Right renal pelvis (tissue), 4 donors: ENCODE measurements at regions not wholly inside any gene's neighbourhood (a gene's known extent, or its start where the extent isn't known, plus 50 kb on each side); places are given as distances from the start of the nearest gene placed in this dataset.

Experiments used
- DNase-seq, 4 donors: peaks; one replicate each; pipeline ENCODE4 v3.0.0-alpha.2; 2013; ENCODE audit warnings: low read depth in 4 of 4, low spot score in 3 of 4, missing footprints in 1 of 4

DNA sequence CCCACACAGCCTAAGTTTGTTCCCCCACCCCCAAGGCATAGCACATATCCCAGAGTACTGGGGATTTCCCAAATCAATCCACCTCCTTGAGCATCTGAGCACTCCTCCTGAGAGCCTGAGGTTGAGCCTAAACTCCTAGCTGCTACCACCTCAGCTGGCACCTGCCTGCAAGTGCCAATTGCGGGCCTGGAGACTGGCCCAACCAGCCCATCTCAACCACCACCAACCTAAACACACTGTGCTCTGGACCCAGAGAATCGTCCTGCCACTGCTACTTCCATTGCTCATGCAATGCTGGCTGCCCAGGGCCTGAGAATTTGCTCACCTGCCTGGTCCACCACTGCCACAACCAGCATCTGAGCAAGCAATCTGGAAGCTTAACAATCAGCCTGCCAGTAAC, 177.1 kb downstream of the FGF13 start:
- no peak for DNase-seq

DNA sequence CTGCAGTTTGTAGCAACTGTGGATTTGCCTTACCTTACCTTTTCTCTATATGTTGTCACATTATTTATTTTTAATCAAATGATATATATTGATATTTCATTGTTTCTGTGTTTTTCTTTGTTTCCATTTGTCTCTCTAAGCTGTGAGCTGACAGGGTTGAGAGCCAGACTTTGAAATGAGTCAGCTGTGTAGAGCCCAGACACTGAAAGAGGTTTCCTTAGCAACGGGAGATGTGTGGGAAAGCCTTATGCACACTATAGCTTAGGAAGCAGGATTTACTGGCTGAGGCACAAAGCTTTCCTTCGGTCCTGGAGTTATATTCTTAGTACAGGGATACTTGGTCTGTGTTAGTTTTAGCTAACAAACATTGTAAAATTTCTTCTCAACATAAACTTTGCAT, 192.2 kb downstream of the FGF13 start:
- DNase-seq, result peak; percentile 4 to 36 (median 32)

DNA sequence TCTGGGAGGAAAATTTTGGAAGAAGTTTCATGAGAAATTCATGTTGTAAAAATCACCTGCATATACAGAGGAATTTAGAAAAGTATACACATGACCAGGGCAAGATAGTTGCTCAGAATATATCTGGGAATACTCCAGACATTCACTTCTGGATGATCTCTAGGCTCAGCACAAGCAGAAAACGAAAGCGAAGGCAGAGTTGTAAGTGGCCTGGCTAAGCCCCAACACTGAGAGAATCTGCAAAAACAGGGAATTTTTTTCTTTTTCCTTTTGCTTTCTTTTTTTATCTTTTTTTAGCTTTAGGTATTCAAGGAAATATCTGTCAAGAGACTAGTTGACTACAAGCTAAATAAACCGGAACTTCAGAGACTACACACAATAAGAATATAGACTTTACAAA, 207.2 kb downstream of the FGF13 start:
- no peak for DNase-seq

DNA sequence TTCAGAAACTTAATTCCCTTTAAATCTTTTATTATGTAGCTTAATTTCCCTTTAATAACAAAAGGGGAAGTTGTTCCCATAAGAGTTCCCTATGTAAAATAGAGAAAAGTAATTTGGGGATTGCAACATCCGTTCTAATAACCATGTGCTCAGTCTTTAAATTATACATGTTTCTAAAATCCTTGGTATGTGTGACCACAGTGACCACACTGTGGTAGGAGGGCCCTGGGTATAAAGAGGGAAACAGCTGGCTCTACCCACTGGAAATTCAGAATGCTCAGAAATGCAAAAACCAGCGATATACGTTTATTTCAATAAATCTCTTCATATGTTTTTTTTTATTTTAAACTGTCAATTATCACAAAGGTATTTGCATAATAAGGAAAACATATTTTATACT, 219.1 kb downstream of the FGF13 start:
- DNase-seq, result no peak

DNA sequence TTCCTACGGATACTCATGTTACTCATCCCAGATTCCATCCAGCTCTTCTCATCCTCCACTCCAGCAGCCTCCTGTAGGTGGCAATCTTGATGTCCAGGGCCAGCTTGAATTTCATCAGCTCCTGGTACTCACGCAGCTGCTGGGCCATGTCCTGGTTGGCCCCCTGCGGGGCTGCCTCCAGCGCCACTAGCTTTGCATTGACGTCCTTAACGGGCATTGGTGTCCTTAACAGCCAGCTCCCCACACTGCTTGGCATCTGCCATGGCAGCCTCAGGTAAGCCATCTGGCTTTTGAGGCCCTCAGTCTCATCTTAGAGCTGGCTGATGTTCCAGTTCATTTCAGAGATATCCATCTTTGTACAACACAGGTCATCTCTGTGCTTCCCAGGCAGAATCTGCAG, 223.7 kb downstream of the FGF13 start:
- no peak for DNase-seq

DNA sequence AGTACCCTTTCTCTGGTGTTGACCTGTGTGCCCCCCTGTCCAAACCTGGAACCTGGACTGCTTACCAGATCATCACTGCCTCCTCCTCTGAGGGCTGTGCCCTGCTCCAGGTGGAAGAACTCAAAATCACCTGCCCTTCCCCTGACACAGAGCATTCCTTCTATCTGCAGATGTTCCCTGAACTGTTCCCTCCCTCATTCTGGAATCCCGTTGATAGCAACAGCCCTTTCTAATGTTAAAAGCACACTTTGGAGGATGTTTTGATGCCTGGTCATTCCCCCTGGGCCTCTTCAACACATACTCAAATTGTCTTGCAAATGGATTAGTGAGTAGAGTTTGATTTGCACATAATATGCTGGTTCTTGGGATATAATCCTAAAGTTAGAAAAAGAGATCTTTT, 225.8 kb downstream of the FGF13 start:
- no peak for DNase-seq

DNA sequence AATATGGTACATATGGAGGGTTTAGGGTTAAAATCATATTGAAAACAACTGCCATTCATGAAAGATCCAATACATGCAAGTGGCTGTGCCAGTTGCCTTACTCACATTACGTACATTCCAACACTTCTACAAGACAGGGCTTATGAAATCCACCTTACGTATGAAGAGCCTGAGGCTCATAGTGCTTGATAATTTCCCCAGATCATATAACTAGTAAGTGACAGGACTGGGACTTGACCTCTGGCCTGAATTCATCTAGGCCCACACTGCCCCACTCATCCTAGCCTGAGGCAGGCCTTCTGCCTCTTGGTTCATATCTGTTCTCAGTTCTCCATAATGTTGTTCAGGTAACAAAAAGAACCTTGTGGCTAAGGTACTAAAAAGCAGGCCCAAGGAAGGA, 226.3 kb downstream of the FGF13 start:
- DNase-seq, result no peak

DNA sequence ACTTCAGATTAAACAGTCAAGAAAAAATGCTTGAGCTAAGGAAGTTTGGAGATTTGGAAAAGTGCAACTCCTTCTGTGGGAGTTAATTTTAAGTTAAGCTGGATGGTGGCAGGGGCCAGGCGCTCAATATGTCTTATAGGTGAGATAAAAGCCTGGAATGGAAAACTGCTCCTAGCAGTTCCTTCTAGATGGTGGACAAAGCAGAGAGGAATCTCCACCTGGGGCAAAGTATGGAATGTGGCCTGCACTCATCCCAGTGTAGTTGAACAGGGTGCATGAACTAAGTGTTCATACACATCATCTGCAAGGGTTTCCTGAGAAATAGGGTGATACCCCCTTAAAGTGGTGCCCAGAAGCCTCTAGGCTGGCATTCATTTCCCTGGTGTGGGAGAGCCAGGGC, 227.1 kb downstream of the FGF13 start:
- DNase-seq, result no peak

DNA sequence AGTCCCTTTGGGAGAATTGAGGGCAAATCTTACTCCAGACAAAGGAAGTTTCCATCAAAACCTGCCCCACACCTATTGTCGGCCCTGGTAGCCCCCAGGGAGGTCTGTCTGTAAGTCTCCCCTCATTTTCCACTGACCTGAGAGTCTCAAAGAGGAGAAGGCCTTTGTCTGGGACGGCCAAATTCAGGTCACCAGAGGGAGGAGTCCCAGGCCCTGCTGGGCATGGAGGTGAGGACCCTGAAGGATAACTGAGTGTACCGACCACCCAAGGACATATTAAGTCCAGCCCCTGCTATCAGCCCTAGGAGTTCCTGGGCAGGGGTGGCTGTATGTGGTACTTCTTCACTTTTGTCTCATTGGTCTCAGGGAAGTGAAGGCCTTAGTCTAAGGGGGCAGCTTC, 229.9 kb downstream of the FGF13 start:
- no peak for DNase-seq

DNA sequence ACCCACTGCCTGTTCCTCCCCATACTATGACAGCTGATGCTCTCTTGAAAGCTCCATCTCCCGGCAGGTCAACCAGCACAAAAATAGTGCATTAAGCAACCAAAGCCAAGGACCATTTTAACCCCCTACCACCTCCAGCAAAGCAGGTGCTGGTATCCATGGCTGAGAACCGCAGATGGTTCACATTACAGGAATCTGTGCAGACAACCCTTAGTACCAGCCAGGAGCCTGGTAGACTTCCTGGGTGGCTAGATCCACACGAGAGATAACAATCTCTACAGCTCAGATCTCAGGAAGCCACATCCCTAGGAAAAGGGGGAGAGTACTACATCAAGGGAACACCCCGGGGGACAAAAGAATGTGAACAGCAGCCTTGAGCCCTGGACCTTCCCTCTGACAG, 248.0 kb downstream of the FGF13 start:
- DNase-seq, result no peak
